SK-N-SH treated with all-trans-retinoic acid at 6 μM for 48 hours (cell line): ENCODE measurements at regions not wholly inside any gene's neighbourhood (a gene's known extent, or its start where the extent isn't known, plus 50 kb on each side); places are given as distances from the start of the nearest gene placed in this dataset.

Experiments
- ATAC-seq: fragments of 200-7000 bp; cut with Tn5 transposase; 3 replicates; pipeline ENCODE4 v1.9.1; 2020; ENCODE audit warnings: mild to moderate bottlenecking, moderate library complexity
- ARNTL ChIP-seq: fragments of 450-650 bp; formaldehyde crosslinking; IDR thresholded peaks from 2 replicates; pipeline ENCODE4 v1.5.0; 2020; ENCODE audit warnings: low read depth, mild to moderate bottlenecking, moderate library complexity, borderline replicate concordance
- BACH2 ChIP-seq: fragments of 250-450 bp; sonication (Bioruptor Pico); IDR thresholded peaks from 2 replicates; pipeline ENCODE4 v1.9.0; 2021; ENCODE audit warnings: mild to moderate bottlenecking, borderline replicate concordance
- CREB5 ChIP-seq: fragments of 250-450 bp; sonication (Bioruptor Pico); IDR thresholded peaks from 2 replicates; pipeline ENCODE4 v1.5.1; 2020; ENCODE audit warnings: low read depth, mild to moderate bottlenecking, moderate library complexity
- CSDC2 ChIP-seq: fragments of 250-450 bp; sonication (Bioruptor Pico); IDR thresholded peaks from 2 replicates; pipeline ENCODE4 v1.5.0; 2020; ENCODE audit warnings: mild to moderate bottlenecking, moderate library complexity
- CSRNP3 ChIP-seq: fragments of 250-450 bp; sonication (Bioruptor Pico); IDR thresholded peaks from 2 replicates; pipeline ENCODE4 v1.5.1; 2021; ENCODE audit warnings: mild to moderate bottlenecking, moderate library complexity
- ESRRG ChIP-seq: fragments of 250-450 bp; sonication (Bioruptor Pico); IDR thresholded peaks from 2 replicates; pipeline ENCODE4 v1.6.1; 2021; ENCODE audit warnings: mild to moderate bottlenecking
- GLIS3 ChIP-seq: fragments of 250-450 bp; sonication (Bioruptor Pico); IDR thresholded peaks from 2 replicates; pipeline ENCODE4 v1.5.0; 2020; ENCODE audit warnings: mild to moderate bottlenecking, moderate library complexity
- ISL1 ChIP-seq: fragments of 250-450 bp; sonication (Bioruptor Pico); IDR thresholded peaks from 2 replicates; pipeline ENCODE4 v2.1.2; 2022; ENCODE audit warnings: mild to moderate bottlenecking, moderate library complexity
- OSR1 ChIP-seq: fragments of 250-450 bp; sonication (Bioruptor Pico); IDR thresholded peaks from 2 replicates; pipeline ENCODE4 v1.8.0; 2022; ENCODE audit warnings: moderate library complexity, mild to moderate bottlenecking, inconsistent platforms
- PATZ1 ChIP-seq: fragments of 250-450 bp; sonication (Bioruptor Pico); IDR thresholded peaks from 2 replicates; pipeline ENCODE4 v1.8.0; 2020; ENCODE audit warnings: mild to moderate bottlenecking, moderate library complexity, borderline replicate concordance
- POU6F1 ChIP-seq: fragments of 250-450 bp; sonication (Bioruptor Pico); IDR thresholded peaks from 2 replicates; pipeline ENCODE4 v1.8.0; 2021; ENCODE audit warnings: low read depth, mild to moderate bottlenecking, moderate library complexity, borderline replicate concordance
- PPARA ChIP-seq: fragments of 250-450 bp; sonication (Bioruptor Pico); IDR thresholded peaks from 2 replicates; pipeline ENCODE4 v1.5.0; 2020; ENCODE audit warnings: mild to moderate bottlenecking, borderline replicate concordance
- RARB ChIP-seq: fragments of 250-450 bp; sonication (Bioruptor Pico); IDR thresholded peaks from 2 replicates; pipeline ENCODE4 v1.8.0; 2021; ENCODE audit warnings: mild to moderate bottlenecking, moderate library complexity
- SNAI2 ChIP-seq: fragments of 250-450 bp; sonication (Bioruptor Pico); IDR thresholded peaks from 2 replicates; pipeline ENCODE4 v1.5.0; 2020; ENCODE audit warnings: mild to moderate bottlenecking, moderate library complexity
- TCF4 ChIP-seq: fragments of 250-450 bp; sonication (Bioruptor Pico); IDR thresholded peaks from 2 replicates; pipeline ENCODE4 v1.8.0; 2021; ENCODE audit warnings: mild to moderate bottlenecking, moderate library complexity, borderline replicate concordance
- TOX ChIP-seq: fragments of 250-450 bp; sonication (Bioruptor Pico); IDR thresholded peaks from 2 replicates; pipeline ENCODE4 v1.8.0; 2021; ENCODE audit warnings: mild to moderate bottlenecking, moderate library complexity, borderline replicate concordance
- TSHZ2 ChIP-seq: fragments of 250-450 bp; sonication (Bioruptor Pico); IDR thresholded peaks from 2 replicates; pipeline ENCODE4 v1.5.0; 2020; ENCODE audit warnings: mild to moderate bottlenecking, moderate library complexity
- ZC3H10 ChIP-seq: fragments of 250-450 bp; sonication (Bioruptor Pico); IDR thresholded peaks from 2 replicates; pipeline ENCODE4 v1.5.1; 2021; ENCODE audit warnings: mild to moderate bottlenecking, moderate library complexity
- ZFP3 ChIP-seq: fragments of 250-450 bp; sonication (Bioruptor Pico); IDR thresholded peaks from 2 replicates; pipeline ENCODE4 v1.5.0; 2020; ENCODE audit warnings: mild to moderate bottlenecking, moderate library complexity
- ZFP30 ChIP-seq: fragments of 450-650 bp; formaldehyde crosslinking; IDR thresholded peaks from 2 replicates; pipeline ENCODE4 v1.5.0; 2022; ENCODE audit warnings: mild to moderate bottlenecking, moderate library complexity
- ZNF565 ChIP-seq: fragments of 450-650 bp; formaldehyde crosslinking; conservative IDR thresholded peaks from 2 replicates; pipeline ENCODE4 v1.5.0; 2020; ENCODE audit warnings: low read depth, mild to moderate bottlenecking, moderate library complexity
- ZNF70 ChIP-seq: fragments of 450-650 bp; formaldehyde crosslinking; IDR thresholded peaks from 2 replicates; pipeline ENCODE4 v1.5.0; 2020; ENCODE audit warnings: mild to moderate bottlenecking, moderate library complexity
- ZNF8 ChIP-seq: fragments of 450-650 bp; formaldehyde crosslinking; IDR thresholded peaks from 2 replicates; pipeline ENCODE4 v1.5.0; 2020; ENCODE audit warnings: mild to moderate bottlenecking, moderate library complexity

- ATAC-seq = no peak
- TF ChIP-seq ZC3H10 (CRISPR knock-in tag) = no peak
- no peak for TF ChIP-seq ESRRG (CRISPR knock-in tag)
- TF ChIP-seq PPARA = no peak
- TF ChIP-seq ARNTL (CRISPR knock-in tag) = no peak
- no peak for TF ChIP-seq OSR1
- no peak for TF ChIP-seq POU6F1 (CRISPR knock-in tag)
- no peak for TF ChIP-seq ZFP30
- no peak for TF ChIP-seq PATZ1
- no peak for TF ChIP-seq CSDC2 (CRISPR knock-in tag)
- TF ChIP-seq ZNF8 = no peak
- no peak for TF ChIP-seq GLIS3 (CRISPR knock-in tag)
- no peak for TF ChIP-seq TSHZ2 (CRISPR knock-in tag)
- TF ChIP-seq CREB5 (CRISPR knock-in tag) = no peak
- TF ChIP-seq SNAI2 (CRISPR knock-in tag) = no peak
- TF ChIP-seq TCF4 = no peak
- TF ChIP-seq ZNF565 (CRISPR knock-in tag) = no peak
- TF ChIP-seq CSRNP3 = no peak
These were observed 177.8 kb downstream of the EPM2A start for GRCh38 chr6:145557474-145557873.

GRCh38 chr6:145559836-145560235 is 175.5 kb downstream of the EPM2A start:
- no peak for ATAC-seq
- no peak for TF ChIP-seq PPARA
- TF ChIP-seq TOX (CRISPR knock-in tag) = no peak
- TF ChIP-seq ISL1 (CRISPR knock-in tag) = no peak
- TF ChIP-seq ESRRG (CRISPR knock-in tag) = no peak
- no peak for TF ChIP-seq CREB5 (CRISPR knock-in tag)
- TF ChIP-seq ZFP30 = no peak
- no peak for TF ChIP-seq BACH2 (CRISPR knock-in tag)
- TF ChIP-seq ZFP3 = no peak
- no peak for TF ChIP-seq ARNTL (CRISPR knock-in tag)
- no peak for TF ChIP-seq CSDC2 (CRISPR knock-in tag)
- no peak for TF ChIP-seq PATZ1
- TF ChIP-seq ZNF70 (CRISPR knock-in tag) = no peak
- no peak for TF ChIP-seq POU6F1 (CRISPR knock-in tag)
- no peak for TF ChIP-seq SNAI2 (CRISPR knock-in tag)
- TF ChIP-seq CSRNP3 = no peak
- TF ChIP-seq ZC3H10 (CRISPR knock-in tag) = no peak
- no peak for TF ChIP-seq ZNF565 (CRISPR knock-in tag)
- no peak for TF ChIP-seq OSR1
- no peak for TF ChIP-seq RARB (CRISPR knock-in tag)
- no peak for TF ChIP-seq GLIS3 (CRISPR knock-in tag)
- TF ChIP-seq, all 23 proteins: peak for 0
